ENCODE measurements at regions not wholly inside any gene's neighbourhood (a gene's known extent, or its start where the extent isn't known, plus 50 kb on each side); places are given as distances from the start of the nearest gene placed in this dataset.

GRCh38 chr4:20504146-20504545 is 196.1 kb upstream of the PACRGL start:
- no peaks in the 10 kb centered on the region for H3K9me1 ChIP-seq (ENCODE audit: control insufficient read depth, insufficient read depth, low read length)
- BruUV-seq (replicated peaks) = no TSS peak
- H2AFZ ChIP-seq (ENCODE audit: low read depth, low read length) = no peak overlapping the region
- H3K79me2 ChIP-seq (ENCODE audit: control insufficient read depth, insufficient read depth, low read length) = no peaks in the 10 kb centered on the region
- H3K9me3 ChIP-seq (replicated peaks; ENCODE audit: control insufficient read depth, insufficient read depth, low read depth, low read length) = no peaks in the 10 kb centered on the region
- H4K20me1 ChIP-seq (replicated peaks; ENCODE audit: control insufficient read depth, insufficient read depth, low read length) = no peaks in the 10 kb centered on the region
- H3K4me2 ChIP-seq (ENCODE audit: insufficient read depth, low read length) = no peak overlapping the region
- ChIA-PET CTCF (ENCODE audit: low intra/inter-chr PET ratio) (no interaction called here), POLR2A (no interaction called here)
- no peak for DNase-seq (ENCODE audit: extremely low read depth in 1 of 4, low spot score in 3 of 4)
- TF ChIP-seq POLR2B (IDR thresholded peaks at IDR 0.05; ENCODE audit: low read depth, partially characterized antibody) (no peak), TCF3 (CRISPR knock-in tag; IDR thresholded peaks at IDR 0.05) (no peak), RNF219 (CRISPR knock-in tag; IDR thresholded peaks at IDR 0.05) (no peak), ATF3 (IDR thresholded peaks at IDR 0.05) (no peak), ATF3 (CRISPR knock-in tag; conservative IDR thresholded peaks at IDR 0.05) (no peak), DDX20 (tag; IDR thresholded peaks at IDR 0.05; ENCODE audit: low read depth) (no peak)
- in situ Hi-C loops (cut with MboI) (no loop called here), intact Hi-C loops (cut with micrococcal nuclease) (no loop called here)
- H3K36me3 ChIP-seq (ENCODE audit: control insufficient read depth, insufficient read depth, low read length) = no peaks in the 10 kb centered on the region
- no peaks in the 10 kb centered on the region for H3K27me3 ChIP-seq (ENCODE audit: control insufficient read depth in 2 of 2, insufficient read depth in 2 of 2, low read length in 2 of 2)
- WGBS (ENCODE audit: insufficient coverage, low coverage, missing lambda C conversion rate) = 25% methylated on average over 3 of the region's 3 CpGs
- H3K27ac ChIP-seq (ENCODE audit: extremely low read depth, low read depth, low read length) = no peak overlapping the region
- ATAC-seq = no peak
- FAIRE-seq = no peak
- H3K4me3 ChIP-seq = no peak overlapping the region
- H3K9ac ChIP-seq (ENCODE audit: insufficient read depth in 1 of 2, low read depth in 2 of 2, low read length in 2 of 2) = no peak overlapping the region
- H3K4me1 ChIP-seq (replicated peaks in 1 of 2; ENCODE audit: control insufficient read depth in 2 of 2, insufficient read depth in 2 of 2, low read length in 2 of 2) = no peaks in the 10 kb centered on the region
